Vagina (tissue), 2 donors: ENCODE measurements at regions not wholly inside any gene's neighbourhood (a gene's known extent, or its start where the extent isn't known, plus 50 kb on each side); places are given as distances from the start of the nearest gene placed in this dataset.

Source experiments
- CTCF ChIP-seq, 3 experiments: fragments of 450-650 bp in 2 of 3; fragments of 200-600 bp in 1 of 3; sonication (generic) in 1 of 3; IDR thresholded peaks; one replicate each; pipeline ENCODE4 v1.5.1; 2017 to 2019; ENCODE audit warnings: antibody characterized with exemption in 3 of 3, mild to moderate bottlenecking in 2 of 3, moderate library complexity in 2 of 3
- POLR2AphosphoS5 ChIP-seq, 2 donors: sonication (generic); formaldehyde crosslinking; IDR thresholded peaks; one replicate each; pipeline ENCODE4 v1.9.0; 2017; ENCODE audit warnings: antibody characterized with exemption in 2 of 2, mild to moderate bottlenecking in 2 of 2, low read depth in 1 of 2; ENCODE audit not compliant: insufficient read depth in 1 of 2

- no peak for TF ChIP-seq CTCF (IDR thresholded peaks at IDR 0.05)
- TF ChIP-seq POLR2AphosphoS5 (IDR thresholded peaks at IDR 0.05; ENCODE audit: insufficient read depth in 1 of 2, low read depth in 1 of 2): no peak
Measured at GRCh38 chr2:236703373-236703709, 133.7 kb downstream of the ACKR3 start.
